HL-60 (cell line): ENCODE measurements at regions not wholly inside any gene's neighbourhood (a gene's known extent, or its start where the extent isn't known, plus 50 kb on each side); places are given as distances from the start of the nearest gene placed in this dataset.

Experiments
- DNase-seq, 2 experiments: peaks; one replicate each; pipeline ENCODE4 v3.0.0-alpha.2; 2010 to 2020; ENCODE audit warnings: low read depth in 1 of 2, low spot score in 1 of 2
- H3K27ac ChIP-seq: fragments of 250-450 bp; sonication (Bioruptor Pico); replicated peaks from 2 replicates; pipeline ENCODE4 v1.5.1; 2020; ENCODE audit warnings: mild to moderate bottlenecking, moderate library complexity
- H3K27me3 ChIP-seq: fragments of 250-450 bp; sonication (Bioruptor Pico); 2 replicates; pipeline ENCODE4 v1.5.1; 2021; ENCODE audit warnings: mild to moderate bottlenecking, moderate library complexity; ENCODE audit not compliant: insufficient read depth, poor library complexity, severe bottlenecking
- H3K4me3 ChIP-seq: replicated peaks from 2 replicates; pipeline ENCODE4 v1.5.1; 2011; ENCODE audit warnings: mild to moderate bottlenecking, control low read depth, low read length; ENCODE audit not compliant: insufficient read depth
- GABPA ChIP-seq: IDR thresholded peaks from 2 replicates; pipeline ENCODE4 v1.6.1; 2012; ENCODE audit warnings: low read depth
- POLR2AphosphoS5 ChIP-seq: IDR thresholded peaks from 2 replicates; pipeline ENCODE4 v1.6.1; 2012; ENCODE audit warnings: low read depth
- REST ChIP-seq: IDR thresholded peaks from 2 replicates; pipeline ENCODE4 v1.6.1; 2012; ENCODE audit warnings: low read depth; ENCODE audit not compliant: insufficient replicate concordance
- SPI1 ChIP-seq: IDR thresholded peaks from 2 replicates; pipeline ENCODE4 v1.6.1; 2012; ENCODE audit warnings: low read depth, mild to moderate bottlenecking, borderline replicate concordance
- TF ChIP-seq, protein P1 (sequence below): IDR thresholded peaks from one replicate; pipeline ENCODE4 v1.5.1; 2011; ENCODE audit warnings: low read length, control low read depth, inconsistent platforms; ENCODE audit not compliant: insufficient read depth

GRCh38 chr2:198232281-198232680, 427.9 kb downstream of the PLCL1 start:
- no peak overlapping the region for H3K27ac ChIP-seq
- no peak for DNase-seq
- no peak overlapping the region for H3K4me3 ChIP-seq
- no peak for TF ChIP-seq GABPA
- TF ChIP-seq POLR2AphosphoS5: no peak
- TF ChIP-seq SPI1: no peak
- TF ChIP-seq REST: no peak
- TF ChIP-seq, protein P1, sequence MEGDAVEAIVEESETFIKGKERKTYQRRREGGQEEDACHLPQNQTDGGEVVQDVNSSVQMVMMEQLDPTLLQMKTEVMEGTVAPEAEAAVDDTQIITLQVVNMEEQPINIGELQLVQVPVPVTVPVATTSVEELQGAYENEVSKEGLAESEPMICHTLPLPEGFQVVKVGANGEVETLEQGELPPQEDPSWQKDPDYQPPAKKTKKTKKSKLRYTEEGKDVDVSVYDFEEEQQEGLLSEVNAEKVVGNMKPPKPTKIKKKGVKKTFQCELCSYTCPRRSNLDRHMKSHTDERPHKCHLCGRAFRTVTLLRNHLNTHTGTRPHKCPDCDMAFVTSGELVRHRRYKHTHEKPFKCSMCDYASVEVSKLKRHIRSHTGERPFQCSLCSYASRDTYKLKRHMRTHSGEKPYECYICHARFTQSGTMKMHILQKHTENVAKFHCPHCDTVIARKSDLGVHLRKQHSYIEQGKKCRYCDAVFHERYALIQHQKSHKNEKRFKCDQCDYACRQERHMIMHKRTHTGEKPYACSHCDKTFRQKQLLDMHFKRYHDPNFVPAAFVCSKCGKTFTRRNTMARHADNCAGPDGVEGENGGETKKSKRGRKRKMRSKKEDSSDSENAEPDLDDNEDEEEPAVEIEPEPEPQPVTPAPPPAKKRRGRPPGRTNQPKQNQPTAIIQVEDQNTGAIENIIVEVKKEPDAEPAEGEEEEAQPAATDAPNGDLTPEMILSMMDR: no peak
- H3K27me3 ChIP-seq: no peaks in the 10 kb centered on the region

DNA sequence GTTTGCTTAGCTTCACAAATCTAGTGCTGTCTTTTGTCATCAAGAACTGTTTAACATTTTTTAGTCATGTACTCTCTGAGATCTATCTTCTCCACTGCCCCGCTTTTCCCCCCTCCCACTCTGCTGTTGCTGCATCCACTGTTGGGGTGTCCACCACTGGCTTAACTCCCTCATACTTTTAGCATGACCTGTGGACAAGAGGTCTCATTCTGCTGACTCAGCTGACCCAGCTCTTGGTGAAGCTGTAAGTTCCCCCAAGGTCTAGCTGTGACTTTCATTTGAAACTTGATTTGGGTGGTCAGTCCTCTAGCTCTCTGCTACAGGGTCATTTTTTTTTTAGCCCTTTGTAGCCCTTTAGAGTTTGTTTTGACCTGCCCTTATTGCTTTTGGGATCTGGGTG, 427.2 kb downstream of the PLCL1 start:
- DNase-seq: no peak
- no peaks in the 10 kb centered on the region for H3K27me3 ChIP-seq
- H3K27ac ChIP-seq: no peak overlapping the region
- H3K4me3 ChIP-seq: no peak overlapping the region
- TF ChIP-seq, protein P1: no peak
- TF ChIP-seq POLR2AphosphoS5 (no peak), REST (no peak), SPI1 (no peak), GABPA (no peak)

GRCh38 chr2:198220763-198221610, 416.6 kb downstream of the PLCL1 start:
- Histone ChIP-seq H3K27ac (no peak overlapping the region), H3K4me3 (no peak overlapping the region), H3K27me3 (no peaks in the 10 kb centered on the region)
- TF ChIP-seq REST (no peak), SPI1 (no peak), POLR2AphosphoS5 (no peak), GABPA (no peak)
- TF ChIP-seq, protein P1: no peak
- DNase-seq: no peak
